Karpas-422 (cell line): ENCODE measurements at regions not wholly inside any gene's neighbourhood (a gene's known extent, or its start where the extent isn't known, plus 50 kb on each side); places are given as distances from the start of the nearest gene placed in this dataset.

Experiments used
- DNase-seq: peaks from one replicate; pipeline ENCODE4 v3.0.0-alpha.2; 2015
- H2AFZ ChIP-seq: fragments of 200-600 bp; sonication (generic); 2 replicates; pipeline ENCODE4 v1.6.1; 2014; ENCODE audit warnings: antibody characterized with exemption, low read length, mixed read lengths
- H3K27ac ChIP-seq: fragments of 200-600 bp; sonication (generic); 2 replicates; pipeline ENCODE4 v1.5.1; 2014; ENCODE audit warnings: mild to moderate bottlenecking, low read length, moderate library complexity
- H3K27me3 ChIP-seq: fragments of 200-600 bp; sonication (generic); 2 replicates; pipeline ENCODE4 v1.6.1; 2014; ENCODE audit warnings: low read length, mixed read lengths
- H3K36me3 ChIP-seq: fragments of 200-600 bp; sonication (generic); 2 replicates; pipeline ENCODE4 v1.6.1; 2014; ENCODE audit warnings: low read length, mixed read lengths; ENCODE audit not compliant: insufficient read depth
- H3K4me1 ChIP-seq: fragments of 200-600 bp; sonication (generic); 2 replicates; pipeline ENCODE4 v1.6.1; 2014; ENCODE audit warnings: mild to moderate bottlenecking, low read length, mixed read lengths
- H3K4me2 ChIP-seq: fragments of 200-600 bp; sonication (generic); 2 replicates; pipeline ENCODE4 v1.6.1; 2014; ENCODE audit warnings: low read length, low read depth, mild to moderate bottlenecking; ENCODE audit not compliant: poor library complexity, severe bottlenecking
- H3K4me3 ChIP-seq: fragments of 200-600 bp; sonication (generic); 2 replicates; pipeline ENCODE4 v1.5.1; 2014; ENCODE audit warnings: mild to moderate bottlenecking, antibody characterized with exemption, low read length, mixed read lengths
- H3K79me2 ChIP-seq: fragments of 200-600 bp; sonication (generic); 2 replicates; pipeline ENCODE4 v1.6.1; 2014; ENCODE audit warnings: mild to moderate bottlenecking, low read length, mixed read lengths
- H3K9ac ChIP-seq: fragments of 200-600 bp; sonication (generic); 2 replicates; pipeline ENCODE4 v1.6.0; 2014; ENCODE audit warnings: low read length
- H3K9me2 ChIP-seq: fragments of 200-600 bp; sonication (generic), shearing (Covaris generic); replicated peaks from 2 replicates; pipeline ENCODE4 v1.6.0; 2014; ENCODE audit warnings: mild to moderate bottlenecking, low read length, moderate library complexity; ENCODE audit not compliant: insufficient read depth
- H3K9me3 ChIP-seq: fragments of 300-700, 200-600 bp; sonication (generic); 2 replicates; pipeline ENCODE4 v1.6.1; 2014; ENCODE audit warnings: low read length, mixed read lengths
- H4K20me1 ChIP-seq: fragments of 200-600 bp; sonication (generic); 2 replicates; pipeline ENCODE4 v1.6.1; 2014; ENCODE audit warnings: mild to moderate bottlenecking, antibody characterized with exemption, low read length, low read depth; ENCODE audit not compliant: insufficient read depth

DNA sequence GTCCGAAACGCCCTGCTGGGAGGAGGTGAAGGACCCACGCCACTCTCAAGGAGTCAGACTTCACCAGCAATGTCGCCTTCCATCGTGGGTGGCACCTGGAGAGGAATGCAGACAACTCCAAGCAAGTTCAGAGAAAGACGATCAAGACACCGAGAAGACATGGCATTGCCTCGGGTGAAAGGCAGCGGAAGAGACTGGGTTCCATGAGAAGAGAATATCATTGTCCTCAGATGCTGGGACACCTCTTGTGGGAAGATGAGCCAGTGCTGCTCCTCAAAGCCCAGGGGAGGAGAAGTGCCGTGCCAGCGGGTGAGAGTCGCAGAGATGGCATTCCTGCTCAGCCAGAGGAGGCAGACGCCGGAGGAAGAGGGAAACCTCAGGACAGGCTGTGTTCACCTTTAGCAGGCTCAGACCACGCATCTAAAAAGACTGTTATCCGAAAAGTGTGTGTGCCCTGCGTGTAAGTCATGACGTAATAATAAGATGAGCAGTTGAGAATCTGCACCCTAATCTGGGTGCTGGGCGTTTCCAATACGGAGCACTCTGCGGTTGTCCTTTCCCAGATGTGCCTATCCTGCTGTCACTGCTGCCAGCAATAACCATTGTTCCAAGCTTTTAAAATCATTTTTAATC lies 144.6 kb upstream of the SPACA7 start:
- Histone ChIP-seq H3K4me2 (no peak overlapping the region), H3K27ac (no peak overlapping the region)

DNA sequence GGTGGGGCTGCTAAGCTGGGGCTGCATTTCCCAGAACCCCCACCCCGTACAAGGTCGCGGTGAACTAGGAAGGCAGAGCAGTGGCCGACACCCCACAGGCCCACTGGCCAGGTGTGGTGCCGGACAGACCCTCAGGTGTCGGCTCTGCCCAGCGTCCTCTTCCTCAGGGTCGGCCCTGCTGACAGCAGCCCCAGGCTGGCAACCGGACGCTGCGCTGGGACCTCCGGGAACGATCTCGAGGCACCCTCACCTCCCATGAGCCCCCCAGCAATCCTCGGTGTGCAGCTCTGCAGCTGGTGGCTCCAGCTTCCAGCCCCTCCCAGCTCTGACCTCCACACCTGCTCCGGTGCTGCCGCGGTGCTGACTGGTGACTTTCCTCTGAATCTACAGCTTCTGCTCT lies 142.9 kb upstream of the SPACA7 start:
- Histone ChIP-seq H3K4me3 (no peak overlapping the region), H3K27me3 (no peaks in the 10 kb centered on the region), H4K20me1 (no peaks in the 10 kb centered on the region), H3K27ac (no peak overlapping the region), H3K9ac (no peak overlapping the region), H3K4me1 (no peaks in the 10 kb centered on the region), H3K79me2 (no peaks in the 10 kb centered on the region), H2AFZ (no peak overlapping the region), H3K9me3 (no peaks in the 10 kb centered on the region), H3K9me2 (no peaks in the 10 kb centered on the region), H3K36me3 (no peaks in the 10 kb centered on the region), H3K4me2 (no peak overlapping the region)
- DNase-seq = no peak

More for the DNA sequence above, 144.6 kb upstream of the SPACA7 start:
- H3K4me3 ChIP-seq = no peak overlapping the region
- no peaks in the 10 kb centered on the region for H3K9me3 ChIP-seq
- H2AFZ ChIP-seq = no peak overlapping the region
- no peaks in the 10 kb centered on the region for H3K27me3 ChIP-seq
- no peaks in the 10 kb centered on the region for H4K20me1 ChIP-seq
- H3K36me3 ChIP-seq = no peaks in the 10 kb centered on the region
- H3K9ac ChIP-seq = no peak overlapping the region
- DNase-seq = no peak
- H3K9me2 ChIP-seq = no peaks in the 10 kb centered on the region
- H3K4me1 ChIP-seq = no peaks in the 10 kb centered on the region
- no peaks in the 10 kb centered on the region for H3K79me2 ChIP-seq

DNA sequence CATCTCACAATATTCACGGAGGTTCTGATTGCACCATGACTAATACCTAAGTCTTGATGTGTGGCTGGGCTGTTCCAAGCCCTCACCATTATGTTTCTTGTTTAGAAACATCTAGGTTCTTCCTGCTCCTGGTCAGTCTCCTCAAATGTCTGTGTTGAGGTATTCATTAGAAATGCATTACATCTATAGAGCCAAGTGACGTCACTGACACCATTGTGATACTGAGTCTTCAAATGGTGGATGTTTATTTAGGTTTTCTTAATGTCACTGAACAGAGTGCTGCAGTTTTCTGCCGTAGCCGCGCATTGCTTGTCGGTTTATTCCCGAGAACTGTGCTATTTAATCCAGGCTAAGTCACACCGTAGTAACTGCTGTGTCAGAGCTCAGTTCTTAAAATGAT lies 142.4 kb upstream of the SPACA7 start:
- Histone ChIP-seq H3K79me2 (no peaks in the 10 kb centered on the region), H3K36me3 (no peaks in the 10 kb centered on the region), H3K9me2 (no peaks in the 10 kb centered on the region), H4K20me1 (no peaks in the 10 kb centered on the region), H3K9me3 (no peaks in the 10 kb centered on the region), H3K9ac (no peak overlapping the region), H3K4me1 (no peaks in the 10 kb centered on the region), H3K27ac (no peak overlapping the region), H3K27me3 (no peaks in the 10 kb centered on the region), H3K4me2 (no peak overlapping the region), H2AFZ (no peak overlapping the region), H3K4me3 (no peak overlapping the region)
- no peak for DNase-seq

DNA sequence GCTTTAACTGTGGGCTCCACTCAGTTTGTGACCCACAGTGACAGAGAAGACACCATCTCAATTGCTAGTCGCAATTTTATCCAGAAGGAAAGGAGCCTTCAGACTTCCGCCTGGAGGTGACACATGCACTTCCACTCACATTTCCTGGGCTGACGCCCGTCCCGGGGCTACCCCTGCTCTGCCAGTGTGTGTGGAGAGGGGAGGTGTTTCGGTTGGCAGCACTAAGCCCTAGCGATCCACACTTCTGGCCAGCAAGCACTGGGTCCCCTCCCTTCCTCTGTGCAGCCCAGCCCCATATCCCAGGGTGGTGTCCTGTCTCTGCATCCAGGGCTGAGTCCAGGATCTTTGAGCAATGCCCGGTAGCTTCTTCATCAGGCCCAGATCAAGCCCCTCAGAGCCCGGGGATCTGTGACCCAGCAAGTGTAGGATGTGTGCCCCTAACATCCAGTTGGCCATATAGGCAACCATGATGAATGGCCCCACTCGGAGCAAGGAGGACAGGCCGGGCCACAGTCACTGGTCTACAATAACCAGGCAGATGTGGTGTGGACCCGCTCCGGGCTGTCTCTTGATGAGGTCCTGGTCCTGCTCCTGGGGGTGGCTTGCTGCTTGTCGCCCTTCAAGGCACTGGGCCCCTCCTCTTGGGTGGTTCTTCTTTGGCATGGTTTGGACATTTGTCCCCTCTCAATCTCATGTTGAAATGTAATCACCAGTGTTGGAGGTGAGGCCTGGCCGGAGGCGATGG lies 141.9 kb upstream of the SPACA7 start:
- no peak overlapping the region for H3K9ac ChIP-seq
- H3K9me3 ChIP-seq = no peaks in the 10 kb centered on the region
- no peaks in the 10 kb centered on the region for H3K36me3 ChIP-seq
- H3K4me3 ChIP-seq = no peak overlapping the region
- no peak for DNase-seq
- H3K79me2 ChIP-seq = no peaks in the 10 kb centered on the region
- no peaks in the 10 kb centered on the region for H3K9me2 ChIP-seq
- no peak overlapping the region for H3K27ac ChIP-seq
- no peak overlapping the region for H3K4me2 ChIP-seq
- H3K27me3 ChIP-seq = no peaks in the 10 kb centered on the region
- no peak overlapping the region for H2AFZ ChIP-seq
- H4K20me1 ChIP-seq = no peaks in the 10 kb centered on the region
- no peaks in the 10 kb centered on the region for H3K4me1 ChIP-seq

DNA sequence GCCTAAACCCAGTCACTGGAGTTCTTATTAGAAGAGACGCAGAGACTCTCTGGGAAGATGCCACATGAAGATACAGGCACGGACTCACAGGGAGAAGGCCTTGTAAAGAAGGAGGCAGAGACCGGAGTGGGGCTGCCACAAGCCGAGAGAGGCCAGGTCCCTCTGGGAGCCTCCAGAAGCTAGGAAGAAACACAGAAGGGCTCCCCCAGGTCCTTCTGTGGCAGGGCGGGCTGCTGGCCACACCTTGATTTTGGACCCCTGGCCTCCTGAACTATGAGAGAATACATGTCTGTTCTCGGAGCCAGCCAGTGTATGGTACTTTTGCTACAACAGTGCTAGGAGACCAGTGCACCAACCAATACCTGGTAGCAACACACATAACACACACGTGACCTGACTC lies 140.1 kb upstream of the SPACA7 start:
- Histone ChIP-seq H3K27me3 (no peaks in the 10 kb centered on the region), H3K9me3 (no peaks in the 10 kb centered on the region), H3K4me1 (no peaks in the 10 kb centered on the region), H4K20me1 (no peaks in the 10 kb centered on the region), H3K4me3 (no peak overlapping the region), H3K27ac (no peak overlapping the region), H3K9ac (no peak overlapping the region), H3K79me2 (no peaks in the 10 kb centered on the region), H3K9me2 (no peaks in the 10 kb centered on the region), H2AFZ (no peak overlapping the region; the same call in 1 of the 2 replicates), H3K4me2 (no peak overlapping the region), H3K36me3 (no peaks in the 10 kb centered on the region)
- no peak for DNase-seq

DNA sequence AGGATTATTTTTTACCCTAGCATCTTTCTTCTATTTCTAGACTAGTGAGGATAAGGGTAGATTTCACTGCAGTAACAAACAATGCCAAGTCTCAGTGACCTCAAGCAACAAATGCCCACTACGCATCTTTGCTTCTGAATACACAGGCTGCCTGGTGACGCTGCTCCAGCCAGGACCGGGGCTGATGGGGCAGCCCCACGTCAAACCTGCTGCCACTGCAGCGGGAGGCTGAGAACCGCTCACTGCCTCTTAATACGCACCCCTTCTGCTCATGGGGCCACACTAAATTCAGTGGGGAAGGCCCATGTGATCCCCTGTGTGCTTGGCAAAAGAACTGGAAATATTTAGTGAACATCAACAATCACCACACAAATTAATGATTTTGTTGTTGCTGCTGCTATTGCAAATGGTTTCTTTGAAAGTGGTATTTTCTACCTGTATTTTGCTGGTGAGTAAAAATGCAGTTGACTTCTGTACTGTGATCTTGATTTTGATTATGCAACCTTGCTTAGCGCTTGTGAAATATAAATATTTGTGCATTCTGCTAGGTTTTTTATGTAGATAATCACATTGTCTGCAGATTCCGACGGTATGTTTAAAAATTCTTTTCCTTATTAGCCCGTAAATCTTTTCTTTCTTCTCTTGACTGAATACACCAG lies 139.5 kb upstream of the SPACA7 start:
- Histone ChIP-seq H3K9me3 (no peaks in the 10 kb centered on the region), H2AFZ (no peak overlapping the region; the same call in 1 of the 2 replicates), H3K27me3 (no peaks in the 10 kb centered on the region), H3K9me2 (no peaks in the 10 kb centered on the region), H4K20me1 (no peaks in the 10 kb centered on the region), H3K4me2 (no peak overlapping the region), H3K79me2 (no peaks in the 10 kb centered on the region), H3K4me3 (no peak overlapping the region), H3K4me1 (no peaks in the 10 kb centered on the region), H3K9ac (no peak overlapping the region), H3K36me3 (no peaks in the 10 kb centered on the region), H3K27ac (no peak overlapping the region)
- DNase-seq = no peak

DNA sequence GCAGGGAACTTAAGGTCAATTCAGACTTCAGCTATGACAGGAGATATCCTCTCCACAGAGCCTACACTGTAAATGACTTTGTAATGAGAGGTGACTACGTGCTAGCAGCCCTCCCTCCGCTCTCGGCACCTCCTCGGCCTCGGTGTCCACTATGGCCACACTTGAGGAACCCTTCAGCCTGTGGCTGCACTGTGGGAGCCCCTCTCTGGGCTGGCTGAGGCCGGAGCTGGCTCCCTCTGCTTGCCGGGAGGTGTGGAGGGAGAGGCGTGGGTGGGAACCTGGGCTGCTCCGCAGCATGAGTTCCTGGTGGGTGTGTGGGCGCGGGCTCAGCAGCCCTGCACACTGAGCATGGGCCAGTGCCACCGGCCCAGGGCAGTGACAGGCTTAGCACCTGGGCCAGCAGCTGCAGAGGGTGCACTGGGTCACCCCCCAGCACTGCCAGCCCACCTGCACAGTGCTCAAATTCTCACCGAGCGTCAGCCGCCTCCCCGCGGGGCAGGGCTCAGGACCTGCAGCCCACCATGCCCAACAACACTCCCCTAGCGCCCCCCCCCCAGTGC lies 137.6 kb upstream of the SPACA7 start:
- H3K4me3 ChIP-seq = no peak overlapping the region
- no peaks in the 10 kb centered on the region for H4K20me1 ChIP-seq
- no peaks in the 10 kb centered on the region for H3K9me2 ChIP-seq
- H2AFZ ChIP-seq = no peak overlapping the region
- no peaks in the 10 kb centered on the region for H3K9me3 ChIP-seq
- H3K79me2 ChIP-seq = no peaks in the 10 kb centered on the region
- no peak overlapping the region for H3K27ac ChIP-seq
- no peaks in the 10 kb centered on the region for H3K4me1 ChIP-seq
- no peak overlapping the region for H3K9ac ChIP-seq
- H3K36me3 ChIP-seq = no peaks in the 10 kb centered on the region
- no peak overlapping the region for H3K4me2 ChIP-seq
- no peak for DNase-seq
- no peaks in the 10 kb centered on the region for H3K27me3 ChIP-seq

DNA sequence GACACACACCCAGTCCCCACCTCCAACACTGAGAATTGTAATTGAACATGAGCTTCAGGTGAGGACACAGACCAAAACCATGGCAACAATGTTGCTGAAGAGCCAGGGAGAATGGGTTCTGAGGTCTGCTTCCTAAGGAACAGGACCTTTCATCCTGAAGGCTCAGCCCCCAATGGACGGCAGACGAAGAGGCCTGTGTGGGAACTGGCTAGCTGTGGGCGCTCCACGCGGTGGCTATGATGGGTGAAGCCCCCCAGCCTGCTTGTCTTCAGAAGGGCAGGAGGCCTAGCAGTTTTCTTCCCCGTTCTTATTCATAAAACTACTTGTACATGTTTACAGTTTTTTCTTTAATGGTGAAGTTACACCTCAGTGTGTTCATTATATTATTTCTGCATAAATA lies 136.1 kb upstream of the SPACA7 start:
- no peaks in the 10 kb centered on the region for H4K20me1 ChIP-seq
- no peak overlapping the region for H3K4me2 ChIP-seq
- H3K36me3 ChIP-seq = no peaks in the 10 kb centered on the region
- DNase-seq = no peak
- H3K4me3 ChIP-seq = no peak overlapping the region
- no peaks in the 10 kb centered on the region for H3K27me3 ChIP-seq
- no peak overlapping the region for H3K27ac ChIP-seq
- no peaks in the 10 kb centered on the region for H3K9me2 ChIP-seq
- no peaks in the 10 kb centered on the region for H3K9me3 ChIP-seq
- no peak overlapping the region for H3K9ac ChIP-seq
- H3K79me2 ChIP-seq = no peaks in the 10 kb centered on the region
- no peaks in the 10 kb centered on the region for H3K4me1 ChIP-seq
- no peak overlapping the region for H2AFZ ChIP-seq
